Fibroblast of pulmonary artery (primary cell): ENCODE measurements at regions not wholly inside any gene's neighbourhood (a gene's known extent, or its start where the extent isn't known, plus 50 kb on each side); places are given as distances from the start of the nearest gene placed in this dataset.

ENCODE experiments used
- DNase-seq: peaks from one replicate; pipeline ENCODE4 v3.0.0-alpha.2; 2010; ENCODE audit warnings: low read depth
- H3K4me3 ChIP-seq: replicated peaks from 2 replicates; pipeline ENCODE4 v1.5.1; 2011; ENCODE audit warnings: low read depth, mild to moderate bottlenecking, control low read depth, low read length, moderate library complexity
- TF ChIP-seq, protein P1 (sequence below): IDR thresholded peaks from 2 replicates; pipeline ENCODE4 v1.5.1; 2011; ENCODE audit warnings: mild to moderate bottlenecking, control low read depth, low read length, inconsistent platforms; ENCODE audit errors: missing control alignments

DNA sequence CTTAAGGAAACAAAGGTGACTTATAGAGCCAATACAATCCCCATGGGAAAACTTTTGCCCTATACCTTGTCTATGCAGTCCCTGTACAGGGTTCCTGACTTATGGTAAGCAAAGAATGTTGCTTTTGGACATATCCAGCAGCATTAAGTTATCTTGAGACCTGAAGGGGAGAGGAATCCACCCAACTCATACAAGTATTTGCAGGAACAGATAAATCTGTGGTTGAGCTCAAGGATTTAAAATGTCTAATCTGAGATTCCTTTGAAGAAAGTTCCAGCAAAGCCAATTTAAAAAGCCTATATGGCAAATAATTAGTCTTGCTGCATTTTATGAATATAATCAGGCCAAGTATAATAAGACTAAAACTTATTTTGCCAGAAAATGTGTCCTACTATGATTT lies 739.5 kb upstream of the CDH2 start:
- DNase-seq, result no peak
- TF ChIP-seq, protein P1, sequence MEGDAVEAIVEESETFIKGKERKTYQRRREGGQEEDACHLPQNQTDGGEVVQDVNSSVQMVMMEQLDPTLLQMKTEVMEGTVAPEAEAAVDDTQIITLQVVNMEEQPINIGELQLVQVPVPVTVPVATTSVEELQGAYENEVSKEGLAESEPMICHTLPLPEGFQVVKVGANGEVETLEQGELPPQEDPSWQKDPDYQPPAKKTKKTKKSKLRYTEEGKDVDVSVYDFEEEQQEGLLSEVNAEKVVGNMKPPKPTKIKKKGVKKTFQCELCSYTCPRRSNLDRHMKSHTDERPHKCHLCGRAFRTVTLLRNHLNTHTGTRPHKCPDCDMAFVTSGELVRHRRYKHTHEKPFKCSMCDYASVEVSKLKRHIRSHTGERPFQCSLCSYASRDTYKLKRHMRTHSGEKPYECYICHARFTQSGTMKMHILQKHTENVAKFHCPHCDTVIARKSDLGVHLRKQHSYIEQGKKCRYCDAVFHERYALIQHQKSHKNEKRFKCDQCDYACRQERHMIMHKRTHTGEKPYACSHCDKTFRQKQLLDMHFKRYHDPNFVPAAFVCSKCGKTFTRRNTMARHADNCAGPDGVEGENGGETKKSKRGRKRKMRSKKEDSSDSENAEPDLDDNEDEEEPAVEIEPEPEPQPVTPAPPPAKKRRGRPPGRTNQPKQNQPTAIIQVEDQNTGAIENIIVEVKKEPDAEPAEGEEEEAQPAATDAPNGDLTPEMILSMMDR, result no peak
- no peak overlapping the region for H3K4me3 ChIP-seq

DNA sequence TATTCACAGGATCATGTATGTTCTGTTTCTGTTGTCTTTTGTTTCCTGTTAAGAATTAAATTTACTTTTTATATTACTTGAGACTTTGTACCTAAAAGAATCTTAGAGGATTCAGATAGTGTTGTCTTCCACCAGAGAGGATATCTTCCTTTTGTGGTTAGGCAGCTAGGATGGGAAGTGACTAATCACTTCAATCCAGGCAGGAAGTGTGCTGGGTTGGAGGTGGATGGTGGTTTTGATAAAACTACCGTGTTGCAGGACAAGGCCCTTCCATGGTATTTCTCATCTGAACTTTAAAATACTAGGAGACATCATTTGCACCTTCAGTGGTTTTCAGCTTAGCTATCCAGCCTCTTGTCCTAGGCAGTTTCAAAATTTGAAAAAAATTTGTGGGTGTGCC lies 728.6 kb upstream of the CDH2 start:
- no peak overlapping the region for H3K4me3 ChIP-seq
- TF ChIP-seq, protein P1, result no peak
- peak; percentile 57 for DNase-seq

DNA sequence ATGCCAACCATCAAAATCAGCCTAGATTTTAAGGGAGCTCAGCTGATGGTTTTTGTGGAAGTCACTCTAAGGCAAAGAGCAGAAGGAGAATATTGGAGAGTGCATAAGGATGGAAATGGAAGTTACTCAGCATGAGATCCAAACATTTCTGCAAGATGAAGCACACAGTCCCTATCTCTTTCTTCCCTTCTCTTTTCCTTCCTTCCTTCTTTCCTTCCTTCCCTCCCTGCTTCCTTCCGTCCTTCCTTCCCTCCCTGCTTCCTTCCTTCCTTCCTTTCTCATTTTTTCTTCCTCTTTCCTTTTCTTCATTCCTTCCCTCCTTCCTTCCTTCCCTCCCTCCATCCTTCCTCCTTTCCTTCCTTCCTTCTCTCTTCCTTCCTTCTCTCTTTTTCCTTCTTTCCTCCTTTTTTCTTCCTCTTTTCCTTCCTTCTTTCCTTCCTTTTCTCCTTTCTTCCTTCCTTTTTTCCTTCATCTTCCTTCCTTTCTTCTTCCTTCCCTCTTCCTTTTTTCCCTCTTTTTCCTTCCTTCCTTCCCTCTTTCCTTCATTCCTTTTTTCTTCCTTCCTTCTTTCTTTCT lies 727.9 kb upstream of the CDH2 start:
- TF ChIP-seq, protein P1, result no peak

DNA sequence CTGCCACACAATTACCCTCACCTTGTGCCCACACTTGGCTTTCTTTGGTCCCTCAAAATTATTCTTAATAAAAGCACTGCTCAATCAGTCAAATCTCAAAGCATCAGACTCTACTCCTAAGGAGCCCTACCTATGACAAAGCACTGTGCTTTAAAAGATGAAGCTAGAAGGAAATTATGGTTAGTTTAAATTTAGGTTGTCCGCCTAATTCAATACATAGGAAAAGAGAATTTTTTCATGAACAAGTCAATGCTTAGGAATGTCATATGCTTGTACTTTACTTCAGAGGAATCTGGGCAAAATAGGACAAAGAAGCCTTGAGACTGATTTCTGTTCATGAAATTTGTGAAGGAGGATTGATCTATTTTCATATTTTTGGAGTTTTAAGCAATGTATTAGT lies 726.4 kb upstream of the CDH2 start:
- H3K4me3 ChIP-seq, result no peak overlapping the region
- peak; percentile 24 for DNase-seq
- TF ChIP-seq, protein P1, result no peak

More for the DNA sequence above, 727.9 kb upstream of the CDH2 start:
- no peak for DNase-seq
- no peak overlapping the region for H3K4me3 ChIP-seq

DNA sequence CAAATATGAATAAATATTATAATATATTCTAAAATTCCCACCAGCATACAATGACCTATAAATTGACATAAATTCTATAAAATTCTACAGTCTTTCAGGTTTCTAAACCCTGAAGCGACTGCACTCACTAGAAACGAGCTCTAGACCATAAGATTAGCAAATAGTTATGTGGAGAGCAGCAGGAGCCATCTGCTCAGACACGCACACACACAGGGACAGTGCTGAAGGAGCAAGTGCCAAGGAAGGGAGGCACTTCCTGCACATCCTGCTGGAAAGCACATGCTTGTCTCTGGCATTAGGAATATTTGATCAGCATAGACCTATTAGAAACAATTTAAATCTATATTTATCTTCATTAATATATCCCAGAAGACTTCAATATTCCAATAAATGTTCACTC lies 713.9 kb upstream of the CDH2 start:
- no peak for DNase-seq
- H3K4me3 ChIP-seq, result no peak overlapping the region
- TF ChIP-seq, protein P1, result no peak

DNA sequence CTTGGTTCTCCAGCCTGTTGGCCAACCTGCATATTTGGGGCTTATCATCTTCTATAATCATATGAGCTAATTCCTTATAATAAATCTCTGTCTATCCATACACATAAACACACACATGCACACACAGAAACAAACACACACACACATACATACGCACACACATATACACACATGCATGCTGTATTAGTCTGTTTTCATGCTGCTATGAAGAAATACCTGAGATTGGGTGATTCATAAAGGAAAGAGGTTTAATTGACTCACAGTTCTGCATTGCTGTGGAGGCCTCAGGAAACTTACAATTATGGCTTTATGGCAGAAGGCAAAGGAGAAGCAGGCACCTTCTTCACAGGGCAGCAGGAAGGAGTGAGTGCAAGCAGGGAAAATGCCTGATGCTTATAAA lies 707.4 kb upstream of the CDH2 start:
- DNase-seq, result no peak
- TF ChIP-seq, protein P1, result no peak
- H3K4me3 ChIP-seq, result no peak overlapping the region

DNA sequence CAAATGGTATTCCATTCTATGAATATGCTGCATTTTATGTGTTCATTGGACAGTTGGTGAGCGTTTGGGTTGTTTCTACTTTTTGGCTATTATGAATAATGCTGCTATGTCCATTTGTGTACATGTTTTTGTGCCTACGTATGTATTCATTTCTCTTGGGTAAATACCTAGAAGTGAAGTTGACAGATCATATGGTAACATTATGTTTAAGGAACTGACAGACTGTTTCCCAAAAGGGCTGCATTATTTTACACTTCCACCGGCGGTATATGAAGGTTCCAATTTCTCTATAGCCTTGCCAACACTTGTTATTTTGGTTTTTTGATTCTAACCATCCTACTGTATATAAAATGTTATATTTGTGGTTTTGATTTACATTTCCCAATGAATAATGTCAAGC lies 703.9 kb upstream of the CDH2 start:
- H3K4me3 ChIP-seq, result no peak overlapping the region
- TF ChIP-seq, protein P1, result no peak
- DNase-seq, result no peak
